GM12878 (cell line): ENCODE measurements at regions not wholly inside any gene's neighbourhood (a gene's known extent, or its start where the extent isn't known, plus 50 kb on each side); places are given as distances from the start of the nearest gene placed in this dataset.
A peak's percentile ranks its signal among the peaks of the same experiment; 100 is the strongest.

Experiments used
- ATAC-seq: fragments of 200-7000 bp; cut with Tn5 transposase; 3 replicates; pipeline ENCODE4 v1.9.1; 2020; ENCODE audit warnings: mild to moderate bottlenecking, moderate library complexity
- BruUV-seq: library from RNA; stranded (reverse); fragments of 400-500 nt; replicated peaks from 2 replicates; lab custom pipeline; 2021; lab: Mats Ljungman, UMichigan
- CTCF ChIA-PET: fragments of 300-600 bp; sonication (Branson Sonifier 250); formaldehyde crosslinking; extraction: SDS; loops from one replicate; lab custom pipeline; 2021; ENCODE audit warnings: inconsistent platforms; lab: Yijun Ruan, JAX
- POLR2A ChIA-PET: fragments of 350-600 bp; formaldehyde crosslinking; extraction: SDS; loops from one replicate; lab custom pipeline; 2021; ENCODE audit warnings: inconsistent platforms; lab: Charles Lee
- RAD21 ChIA-PET: fragments of 300-600 bp; sonication (Branson Sonifier 250); formaldehyde crosslinking; loops from one replicate; lab custom pipeline; 2023; ENCODE audit warnings: antibody characterized with exemption; ENCODE audit not compliant: unreplicated experiment; lab: Charles Lee
- SMC1A ChIA-PET: fragments of 300-600 bp; sonication (Branson Sonifier 250); formaldehyde crosslinking; loops from one replicate; lab custom pipeline; 2023; ENCODE audit not compliant: unreplicated experiment, uncharacterized antibody; lab: Charles Lee
- DNase-seq: peaks from one replicate; pipeline ENCODE4 v3.0.0-alpha.2; 2011; ENCODE audit warnings: low read depth, low spot score
- FAIRE-seq: peaks from 3 replicates; lab custom pipeline; 2011; peaks lifted over from hg19 to GRCh38; lab: Jason Lieb, UNC
- H2AFZ ChIP-seq: 2 replicates; pipeline ENCODE4 v1.6.0; 2011; ENCODE audit warnings: low read depth, low read length, control low read depth; ENCODE audit not compliant: control insufficient read depth
- H3K27ac ChIP-seq: 2 replicates; pipeline ENCODE4 v1.5.1; 2011; ENCODE audit warnings: control low read depth; ENCODE audit not compliant: control insufficient read depth, insufficient read depth
- H3K27me3 ChIP-seq, 2 experiments: replicated peaks in 1 of 2; 2 replicates each; pipeline versions ENCODE4 v1.6.0 to v1.6.1; 2011; ENCODE audit warnings: low read length in 1 of 2; ENCODE audit not compliant: control insufficient read depth in 2 of 2, insufficient read depth in 2 of 2
- H3K36me3 ChIP-seq, 2 experiments: 2 replicates each; pipeline ENCODE4 v1.5.1; 2011; ENCODE audit warnings: low read length in 1 of 2; ENCODE audit not compliant: control insufficient read depth in 2 of 2, insufficient read depth in 2 of 2
- H3K4me1 ChIP-seq: 2 replicates; pipeline ENCODE4 v1.6.1; 2011; ENCODE audit warnings: mild to moderate bottlenecking, low read length, moderate library complexity, mixed read lengths; ENCODE audit not compliant: control insufficient read depth, insufficient read depth
- H3K4me2 ChIP-seq: 2 replicates; pipeline ENCODE4 v1.6.0; 2011; ENCODE audit warnings: control low read depth; ENCODE audit not compliant: control insufficient read depth, insufficient read depth
- H3K4me3 ChIP-seq: fragments of 200-600 bp; sonication (generic); 2 replicates; pipeline ENCODE4 v1.5.1; 2016
- H3K79me2 ChIP-seq: 2 replicates; pipeline ENCODE4 v1.6.0; 2011; ENCODE audit warnings: low read length; ENCODE audit not compliant: control insufficient read depth, insufficient read depth
- H3K9ac ChIP-seq: 2 replicates; pipeline ENCODE4 v1.8.0; 2011; ENCODE audit warnings: low read length, control low read depth, mixed read lengths; ENCODE audit not compliant: control insufficient read depth, insufficient read depth
- H3K9me3 ChIP-seq: replicated peaks from 3 replicates; pipeline ENCODE4 v1.5.1; 2011; ENCODE audit warnings: mild to moderate bottlenecking, low read length; ENCODE audit not compliant: control insufficient read depth, insufficient read depth
- H4K20me1 ChIP-seq: 2 replicates; pipeline ENCODE4 v1.6.0; 2011; ENCODE audit not compliant: control insufficient read depth, insufficient read depth
- ATF7 ChIP-seq: fragments of 450-650 bp; IDR thresholded peaks from 2 replicates; pipeline ENCODE4 v1.6.1; 2016; ENCODE audit warnings: low read depth, mild to moderate bottlenecking
- EP300 ChIP-seq, 2 experiments: fragments of 150-350 bp in 1 of 2; IDR thresholded peaks; 2 replicates each; pipeline ENCODE4 v1.6.1; 2011 to 2012; ENCODE audit warnings: low read depth in 2 of 2, low read length in 2 of 2, borderline replicate concordance in 1 of 2, improper control_type of control experiment in 1 of 2, inconsistent platforms in 1 of 2; ENCODE audit not compliant: control insufficient read depth in 1 of 2
- IKZF1 ChIP-seq: fragments of 450-650 bp; conservative IDR thresholded peaks from 2 replicates; pipeline ENCODE4 v1.6.1; 2017; ENCODE audit warnings: antibody characterized with exemption, mild to moderate bottlenecking
- IRF3 ChIP-seq: fragments of 450-650 bp; IDR thresholded peaks from 2 replicates; pipeline ENCODE4 v1.6.1; 2014; ENCODE audit warnings: mild to moderate bottlenecking
- MTA2 ChIP-seq: fragments of 450-650 bp; IDR thresholded peaks from 2 replicates; pipeline ENCODE4 v1.6.1; 2016; ENCODE audit warnings: low read depth, mild to moderate bottlenecking, moderate library complexity
- NR2F1 ChIP-seq: fragments of 450-650 bp; conservative IDR thresholded peaks from 2 replicates; pipeline ENCODE4 v1.6.1; 2017; ENCODE audit warnings: mild to moderate bottlenecking
- SPI1 ChIP-seq: IDR thresholded peaks from 2 replicates; pipeline ENCODE4 v1.6.1; 2011; ENCODE audit warnings: low read depth, mild to moderate bottlenecking, low read length, moderate library complexity, borderline replicate concordance; ENCODE audit not compliant: insufficient read depth
- WGBS: methylation state at CpG from one replicate; pipeline ENCODE4 v1.1.6; 2016; ENCODE audit warnings: low lambda C conversion rate; ENCODE audit not compliant: insufficient replicate concordance, insufficient coverage; ENCODE audit errors: missing lambda C conversion rate; 5-methylcytosine and 5-hydroxymethylcytosine counted together
- in situ Hi-C: fragments of 300-500 bp; cut with MboI; formaldehyde crosslinking; loops from 9 replicates; pipeline ENCODE4 v1.14.3; 2018; ENCODE audit warnings: mixed read lengths
- intact Hi-C: fragments of 100-400 bp; cut with micrococcal nuclease; formaldehyde crosslinking; loops from one replicate; pipeline ENCODE4 v1.14.2; 2022; ENCODE audit not compliant: unreplicated experiment

- no peaks in the 10 kb centered on the region for H3K4me1 ChIP-seq
- TF ChIP-seq NR2F1 = peak; percentile 88
- peak; percentile 65 for TF ChIP-seq IKZF1
- TF ChIP-seq EP300 (IDR thresholded peaks at IDR 0.05; ENCODE audit: borderline replicate concordance in 1 of 2, control insufficient read depth in 1 of 2, low read depth in 2 of 2, low read length in 2 of 2) = 0 out of 4 replicates have a peak, but pooled peaks of 1 of the 2 experiments have one; percentile 14
- peak; percentile 74 for TF ChIP-seq MTA2
- TF ChIP-seq IRF3 = no peak
- no peak for TF ChIP-seq SPI1
- peak; percentile 67; the same call in 1 of the 2 replicates for TF ChIP-seq ATF7
- peak; percentile 78 for ATAC-seq
- no peak overlapping the region for H3K4me3 ChIP-seq
- H3K9me3 ChIP-seq = no peaks in the 10 kb centered on the region
- H3K27me3 ChIP-seq = no peaks in the 10 kb centered on the region
- H3K79me2 ChIP-seq = no peaks in the 10 kb centered on the region
- CTCF ChIA-PET = no interaction called here
- RAD21 ChIA-PET = no interaction called here
- no peak overlapping the region for H3K9ac ChIP-seq
- SMC1A ChIA-PET = no interaction called here
- no peaks in the 10 kb centered on the region for H4K20me1 ChIP-seq
- H3K27ac ChIP-seq = no peak overlapping the region
- in situ Hi-C loops (no loop called here), intact Hi-C loops (no loop called here)
- FAIRE-seq = no peak
- POLR2A ChIA-PET = no interaction called here
- 18% methylated on average over 4 of the region's 4 CpGs for WGBS
- no peak for DNase-seq
- H2AFZ ChIP-seq = no peak overlapping the region
- BruUV-seq = no TSS peak
- H3K4me2 ChIP-seq = no peak overlapping the region
- no peaks in the 10 kb centered on the region for H3K36me3 ChIP-seq
These were observed 340.8 kb downstream of the FGF10 start for GRCh38 chr5:44048276-44048984.
